Amniotic stem cell (primary cell): ENCODE measurements at regions not wholly inside any gene's neighbourhood (a gene's known extent, or its start where the extent isn't known, plus 50 kb on each side); places are given as distances from the start of the nearest gene placed in this dataset.

ENCODE experiments used
- DNase-seq: peaks from one replicate; lab custom pipeline; 2025; lab: John Stamatoyannopoulos, UW

- DNase-seq = no peak
Observed at GRCh38 chr10:89153971-89154370, 53.1 kb downstream of the CH25H start.

GRCh38 chr10:89153116-89153515 is 54.0 kb downstream of the CH25H start:
- DNase-seq = no peak

- DNase-seq = no peak
Observed at GRCh38 chr10:89151857-89152256, 55.3 kb downstream of the CH25H start.

- no peak for DNase-seq
Observed at GRCh38 chr10:89148061-89148460, 59.1 kb downstream of the CH25H start.

DNA sequence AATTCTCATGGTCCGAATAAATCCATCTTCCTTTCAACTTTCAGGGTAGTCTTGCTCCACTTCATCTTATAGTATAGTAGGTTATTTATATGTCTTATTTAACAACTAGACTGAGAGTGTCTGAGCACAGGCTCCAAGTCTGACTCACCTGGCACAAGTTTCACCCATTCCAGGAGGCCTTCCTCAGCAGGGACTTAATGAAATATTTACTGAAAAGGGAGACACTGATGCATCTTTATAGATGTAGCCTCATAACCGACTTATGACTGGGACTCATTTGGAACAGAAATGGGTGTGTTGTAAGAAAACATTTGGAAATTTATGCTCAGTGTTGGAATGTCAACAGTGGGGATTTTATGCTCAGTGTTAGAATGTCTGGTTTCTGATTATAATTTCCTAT is 59.9 kb downstream of the CH25H start:
- peak; percentile 17 for DNase-seq

GRCh38 chr10:89144836-89145235 is 62.3 kb downstream of the CH25H start:
- no peak for DNase-seq

DNA sequence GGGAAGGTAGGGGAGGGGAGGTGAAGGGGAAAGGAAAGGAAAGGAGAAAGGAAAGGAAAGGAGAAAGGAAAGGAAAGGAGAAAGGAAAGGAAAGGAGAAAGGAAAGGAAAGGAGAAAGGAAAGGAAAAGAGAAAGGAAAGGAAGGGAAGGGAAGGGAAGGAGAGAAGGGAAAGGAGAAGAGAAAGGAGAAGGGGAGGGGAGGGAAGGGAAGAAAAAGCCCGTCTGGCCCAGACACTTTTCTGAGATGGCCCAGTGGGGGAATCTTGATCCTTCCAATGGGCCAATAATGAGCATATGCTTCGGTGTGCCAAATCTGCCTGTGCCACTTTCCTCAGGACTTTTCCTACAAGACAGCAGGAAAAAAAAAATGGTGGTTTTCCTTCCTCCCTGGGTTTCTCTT is 64.5 kb downstream of the CH25H start:
- DNase-seq = no peak

DNA sequence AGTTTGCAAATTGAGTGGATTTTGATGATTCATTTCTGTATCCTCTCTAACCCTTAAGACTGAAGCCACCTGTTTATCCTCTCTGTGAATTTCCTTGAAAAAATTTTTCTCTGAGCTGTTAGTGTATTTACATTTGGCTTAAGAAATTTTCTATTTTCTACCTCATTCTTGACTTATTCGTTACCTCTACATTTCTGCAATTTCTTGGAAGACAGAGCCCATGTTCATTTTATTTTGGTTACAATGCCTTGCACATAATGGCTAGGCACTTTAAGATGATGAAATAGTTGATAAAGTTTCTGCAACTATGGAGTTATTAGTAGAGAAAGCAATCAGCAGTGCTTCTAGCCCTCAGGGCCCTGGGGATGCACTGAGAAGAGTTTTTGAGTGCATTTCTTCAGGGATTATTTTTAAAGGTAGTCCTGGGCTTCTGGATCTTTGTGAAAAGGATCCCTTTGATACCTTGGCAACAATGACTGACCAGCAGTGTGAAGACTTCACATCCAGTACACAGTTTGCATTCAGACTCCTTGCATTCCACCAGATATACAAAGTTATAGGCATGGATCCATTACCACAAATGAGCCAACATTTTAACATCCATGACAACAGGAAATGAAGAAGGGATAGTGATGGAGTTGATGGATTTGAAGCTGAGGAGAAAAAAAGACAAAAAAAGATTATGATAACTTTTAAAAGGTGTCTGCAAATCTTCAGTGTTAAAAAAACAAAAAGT is 68.2 kb downstream of the CH25H start:
- no peak for DNase-seq

GRCh38 chr10:89134963-89135362 is 72.2 kb downstream of the CH25H start:
- no peak for DNase-seq

- peak; percentile 37 for DNase-seq
Observed at GRCh38 chr10:89129911-89130310, 77.2 kb downstream of the CH25H start.

GRCh38 chr10:89122433-89123051 is 84.6 kb downstream of the CH25H start:
- no peak for DNase-seq

DNA sequence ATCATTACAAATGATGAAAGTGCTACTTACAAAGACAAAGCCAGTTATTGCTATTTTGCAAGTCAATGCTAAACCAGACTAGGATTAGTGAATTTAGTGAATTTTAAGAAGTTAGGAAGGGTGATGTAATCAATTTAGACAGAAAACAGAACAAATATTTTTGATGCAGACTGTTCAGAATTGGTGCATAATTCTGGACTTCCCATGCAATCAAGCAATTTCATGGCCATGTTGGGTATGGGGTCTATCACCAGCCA is 85.4 kb downstream of the CH25H start:
- no peak for DNase-seq

DNA sequence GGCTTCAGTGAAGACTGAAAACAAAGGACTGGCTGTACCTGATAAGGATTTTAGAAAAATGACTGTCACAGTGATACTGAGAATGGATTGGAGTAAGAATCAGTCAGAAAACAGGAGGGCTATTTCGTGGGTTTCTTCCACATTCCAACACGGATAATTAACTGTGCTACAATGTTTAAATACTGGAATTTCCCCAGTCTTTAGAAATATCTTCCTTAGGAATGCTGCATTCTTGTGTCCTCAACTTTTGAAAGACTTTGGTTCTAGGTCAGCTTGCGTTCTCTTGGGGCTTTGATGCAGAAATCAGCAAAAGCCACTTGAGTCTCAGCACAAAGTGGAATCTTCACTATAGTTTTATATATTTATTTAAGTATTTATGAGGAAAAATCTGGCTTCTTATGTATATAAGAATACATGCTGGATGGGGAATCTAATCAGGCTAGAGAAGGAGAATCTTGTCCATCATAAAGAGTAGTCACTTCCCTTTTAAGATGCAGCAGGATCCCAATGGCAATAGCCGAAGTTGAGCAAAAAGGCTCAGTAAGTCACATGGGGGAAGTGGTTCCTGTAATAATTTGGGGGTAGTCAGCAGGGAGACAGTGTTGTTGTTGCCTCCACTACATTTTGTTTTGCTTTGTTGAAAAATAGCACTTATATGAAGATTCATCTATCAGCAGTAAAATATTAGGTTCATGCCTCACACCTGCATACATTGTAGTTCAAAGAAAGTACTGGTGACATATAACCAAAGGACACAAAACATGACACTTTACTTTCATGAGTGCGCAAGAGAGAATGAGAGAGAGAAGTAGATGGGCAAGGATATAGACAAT is 86.0 kb downstream of the CH25H start:
- no peak for DNase-seq

- DNase-seq = no peak
Observed at GRCh38 chr10:89119651-89120050, 87.5 kb downstream of the CH25H start.

DNA sequence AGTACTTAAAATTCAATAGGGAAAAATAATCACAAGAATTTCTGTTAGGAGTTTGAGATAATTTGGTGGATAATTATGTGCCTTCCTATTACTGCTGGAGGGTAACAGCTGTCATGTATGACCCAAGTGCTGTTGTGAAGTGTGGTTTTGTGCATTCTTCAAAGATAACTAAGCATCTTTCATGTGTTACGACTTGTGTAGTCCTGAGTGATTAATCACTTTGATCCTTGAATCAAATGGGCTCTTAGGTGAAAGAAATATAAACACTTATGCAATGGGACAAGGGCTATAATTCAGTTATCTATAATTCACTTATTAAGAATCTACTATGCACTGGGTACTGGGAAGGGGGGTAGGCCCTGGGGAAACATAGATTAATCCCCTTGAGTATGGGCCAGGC is 89.0 kb downstream of the CH25H start:
- no peak for DNase-seq

GRCh38 chr10:89115876-89116627 is 91.1 kb downstream of the CH25H start:
- no peak for DNase-seq

DNA sequence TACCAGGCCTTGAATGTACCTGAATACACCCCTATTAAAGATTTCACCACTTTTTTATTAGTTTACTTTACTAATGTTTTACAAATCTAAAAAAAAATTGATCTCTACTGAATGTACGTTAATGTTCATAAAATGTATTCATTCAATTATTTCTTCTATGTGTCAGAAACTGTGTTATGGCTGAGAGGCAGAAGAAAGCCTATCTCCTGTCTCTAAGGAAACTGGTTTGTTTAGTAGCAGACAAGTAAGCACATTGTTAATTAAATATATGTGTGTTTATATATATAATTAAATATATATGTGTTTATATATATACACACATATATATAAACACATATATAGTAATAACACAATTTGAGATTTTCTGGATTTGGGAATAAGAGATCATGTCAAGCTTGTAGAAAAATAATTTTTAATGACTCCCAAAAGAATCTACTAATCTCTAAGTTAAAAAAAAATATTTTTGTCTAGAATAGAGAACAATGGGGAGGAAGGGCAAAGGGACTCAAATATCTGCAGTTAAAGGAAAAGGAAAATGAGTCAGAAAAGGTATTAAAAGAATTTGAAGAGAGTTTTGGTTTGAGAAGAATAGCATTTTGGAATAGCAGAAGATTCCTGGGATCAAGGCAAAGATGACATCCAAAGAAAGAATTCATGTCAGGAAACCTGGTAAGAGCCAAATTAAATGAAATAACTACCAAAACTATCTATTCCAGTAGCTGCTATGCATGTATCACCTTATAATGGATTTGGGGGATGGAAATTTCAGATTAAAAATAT is 92.1 kb downstream of the CH25H start:
- DNase-seq = no peak

DNA sequence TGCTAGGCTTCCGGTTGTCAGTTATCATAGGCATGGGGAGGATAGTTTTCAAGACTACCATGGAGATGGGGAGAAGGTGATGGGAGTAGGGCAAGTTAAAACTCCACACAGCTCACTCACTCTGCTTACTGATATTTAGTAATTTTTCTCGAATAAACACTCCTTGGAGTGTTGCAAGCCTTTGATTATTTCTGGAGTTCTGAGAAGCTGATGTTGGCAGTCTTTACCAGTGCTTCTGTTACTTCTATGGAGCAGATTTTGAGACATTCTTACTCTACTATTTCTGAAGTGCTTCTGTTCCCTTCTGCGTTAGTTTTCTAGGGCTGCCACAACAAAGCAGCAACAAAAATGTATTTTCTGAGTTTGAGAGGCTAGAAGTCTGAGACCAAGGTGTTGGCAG is 104.4 kb downstream of the CH25H start:
- no peak for DNase-seq

- DNase-seq = no peak
Observed at GRCh38 chr10:89101943-89102342, 105.2 kb downstream of the CH25H start.

DNA sequence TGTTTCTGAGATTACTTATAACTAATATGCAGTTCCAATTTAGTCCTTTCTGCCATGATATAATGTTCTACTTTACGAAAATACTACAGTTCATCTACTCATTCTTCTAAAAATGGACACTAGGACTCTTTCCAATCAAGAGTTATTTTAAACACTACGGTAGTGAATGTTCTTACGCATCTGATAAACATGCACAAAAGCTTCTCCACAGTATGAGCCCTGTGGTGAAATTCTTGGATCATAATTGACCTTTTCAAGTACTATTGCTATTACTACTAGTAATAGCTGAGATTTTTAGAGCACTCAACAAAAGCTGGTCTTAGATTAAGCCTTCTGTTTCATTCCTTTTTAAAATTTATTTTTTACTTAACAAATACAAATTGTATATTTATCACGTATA is 106.4 kb downstream of the CH25H start:
- no peak for DNase-seq

DNA sequence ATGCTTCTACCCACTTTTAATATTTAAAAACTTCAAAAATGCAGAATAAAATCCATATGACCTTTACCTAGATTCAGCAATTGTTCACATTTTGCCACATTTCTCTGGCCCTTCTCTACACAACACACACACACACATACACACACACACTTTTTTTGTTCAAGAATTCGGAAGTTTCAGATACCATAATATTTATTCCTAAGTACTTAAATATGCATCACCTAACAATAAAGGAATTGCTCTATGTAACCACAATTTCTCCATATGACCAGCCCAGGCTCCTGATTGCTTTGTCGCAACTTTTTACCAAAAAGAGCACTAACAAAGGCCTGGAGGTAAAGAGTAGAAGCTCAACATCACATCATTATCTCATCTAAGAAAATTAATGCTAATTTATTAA is 106.6 kb downstream of the FAS start:
- DNase-seq = no peak
